ENCODE measurements at regions not wholly inside any gene's neighbourhood (a gene's known extent, or its start where the extent isn't known, plus 50 kb on each side); places are given as distances from the start of the nearest gene placed in this dataset.

GRCh38 chr5:124025306-124025845, 513.4 kb downstream of the CSNK1G3 start:
- TF ChIP-seq ZNF26 (tag by site-specific recombination; IDR thresholded peaks at IDR 0.05), result no peak
- TF ChIP-seq, protein P1, sequence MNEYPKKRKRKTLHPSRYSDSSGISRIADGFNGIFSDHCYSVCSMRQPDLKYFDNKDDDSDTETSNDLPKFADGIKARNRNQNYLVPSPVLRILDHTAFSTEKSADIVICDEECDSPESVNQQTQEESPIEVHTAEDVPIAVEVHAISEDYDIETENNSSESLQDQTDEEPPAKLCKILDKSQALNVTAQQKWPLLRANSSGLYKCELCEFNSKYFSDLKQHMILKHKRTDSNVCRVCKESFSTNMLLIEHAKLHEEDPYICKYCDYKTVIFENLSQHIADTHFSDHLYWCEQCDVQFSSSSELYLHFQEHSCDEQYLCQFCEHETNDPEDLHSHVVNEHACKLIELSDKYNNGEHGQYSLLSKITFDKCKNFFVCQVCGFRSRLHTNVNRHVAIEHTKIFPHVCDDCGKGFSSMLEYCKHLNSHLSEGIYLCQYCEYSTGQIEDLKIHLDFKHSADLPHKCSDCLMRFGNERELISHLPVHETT (tag by site-specific recombination; IDR thresholded peaks at IDR 0.05), result no peak
- TF ChIP-seq ZNF530 (tag by site-specific recombination; IDR thresholded peaks at IDR 0.05; ENCODE audit: low read depth), result no peak
- TF ChIP-seq ZNF843 (tag by site-specific recombination; IDR thresholded peaks at IDR 0.05), result no peak
- TF ChIP-seq, protein P2, sequence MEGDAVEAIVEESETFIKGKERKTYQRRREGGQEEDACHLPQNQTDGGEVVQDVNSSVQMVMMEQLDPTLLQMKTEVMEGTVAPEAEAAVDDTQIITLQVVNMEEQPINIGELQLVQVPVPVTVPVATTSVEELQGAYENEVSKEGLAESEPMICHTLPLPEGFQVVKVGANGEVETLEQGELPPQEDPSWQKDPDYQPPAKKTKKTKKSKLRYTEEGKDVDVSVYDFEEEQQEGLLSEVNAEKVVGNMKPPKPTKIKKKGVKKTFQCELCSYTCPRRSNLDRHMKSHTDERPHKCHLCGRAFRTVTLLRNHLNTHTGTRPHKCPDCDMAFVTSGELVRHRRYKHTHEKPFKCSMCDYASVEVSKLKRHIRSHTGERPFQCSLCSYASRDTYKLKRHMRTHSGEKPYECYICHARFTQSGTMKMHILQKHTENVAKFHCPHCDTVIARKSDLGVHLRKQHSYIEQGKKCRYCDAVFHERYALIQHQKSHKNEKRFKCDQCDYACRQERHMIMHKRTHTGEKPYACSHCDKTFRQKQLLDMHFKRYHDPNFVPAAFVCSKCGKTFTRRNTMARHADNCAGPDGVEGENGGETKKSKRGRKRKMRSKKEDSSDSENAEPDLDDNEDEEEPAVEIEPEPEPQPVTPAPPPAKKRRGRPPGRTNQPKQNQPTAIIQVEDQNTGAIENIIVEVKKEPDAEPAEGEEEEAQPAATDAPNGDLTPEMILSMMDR (tag by site-specific recombination; IDR thresholded peaks at IDR 0.05), result no peak

Data from HEK293 (cell line).